Common myeloid progenitor, CD34-positive (primary cell): ENCODE measurements at regions not wholly inside any gene's neighbourhood (a gene's known extent, or its start where the extent isn't known, plus 50 kb on each side); places are given as distances from the start of the nearest gene placed in this dataset.

ENCODE experiments used
- CTCF ChIA-PET: fragments of 350-600 bp; sonication (Branson Sonifier 250); formaldehyde crosslinking; loops from one replicate; lab custom pipeline; 2021; ENCODE audit warnings: antibody characterized with exemption; lab: Charles Lee
- POLR2A ChIA-PET: fragments of 350-600 bp; sonication (Branson Sonifier 250); formaldehyde crosslinking; loops from one replicate; lab custom pipeline; 2021; ENCODE audit warnings: antibody characterized with exemption; lab: Charles Lee
- DNase-seq, 3 donors: peaks; one replicate each; pipeline versions ENCODE4 v3.0.0 to v3.0.0-alpha.2; 2013
- H3K27ac ChIP-seq, 2 experiments: 1 replicate in 1 of 2; 2 replicates in 1 of 2; pipeline ENCODE4 v1.7.0; 2013; ENCODE audit warnings: inconsistent platforms in 2 of 2, low read length in 2 of 2, mild to moderate bottlenecking in 2 of 2, low read depth in 1 of 2, moderate library complexity in 1 of 2; ENCODE audit not compliant: severe bottlenecking in 2 of 2, insufficient read depth in 1 of 2, poor library complexity in 1 of 2
- H3K27me3 ChIP-seq, 5 experiments: replicated peaks in 2 of 5; 1 replicate in 3 of 5; 2 replicates in 2 of 5; pipeline versions ENCODE4 v1.6.1 to v1.7.0; 2013; ENCODE audit warnings: low read length in 4 of 5, mild to moderate bottlenecking in 2 of 5, moderate library complexity in 2 of 5, inconsistent platforms in 1 of 5; ENCODE audit not compliant: insufficient read depth in 5 of 5, control insufficient read depth in 4 of 5
- H3K36me3 ChIP-seq, 4 experiments: 1 replicate in 2 of 4; 2 replicates in 2 of 4; pipeline versions ENCODE4 v1.6.1 to v1.7.0; 2013; ENCODE audit warnings: low read length in 3 of 4, control low read depth in 1 of 4, mild to moderate bottlenecking in 1 of 4; ENCODE audit not compliant: control insufficient read depth in 4 of 4, insufficient read depth in 4 of 4
- H3K4me1 ChIP-seq, 4 experiments: 1 replicate in 3 of 4; 2 replicates in 1 of 4; pipeline versions ENCODE4 v1.6.1 to v1.7.1; 2013; ENCODE audit warnings: low read length in 3 of 4, mild to moderate bottlenecking in 3 of 4, control low read depth in 1 of 4, inconsistent platforms in 1 of 4, moderate library complexity in 1 of 4; ENCODE audit not compliant: control insufficient read depth in 4 of 4, insufficient read depth in 4 of 4; ENCODE audit errors: control extremely low read depth in 1 of 4
- H3K4me3 ChIP-seq, 7 experiments: 1 replicate in 4 of 7; 2 replicates in 3 of 7; pipeline versions ENCODE4 v1.5.1 to v1.7.0; 2013; ENCODE audit warnings: mild to moderate bottlenecking in 7 of 7, low read length in 6 of 7, moderate library complexity in 6 of 7, inconsistent platforms in 2 of 7, low read depth in 2 of 7, control low read depth in 1 of 7; ENCODE audit not compliant: insufficient read depth in 4 of 7, control insufficient read depth in 1 of 7; ENCODE audit errors: extremely low read depth in 1 of 7
- H3K9me3 ChIP-seq, 5 experiments: 1 replicate in 4 of 5; 2 replicates in 1 of 5; pipeline versions ENCODE4 v1.6.1 to v1.7.1; 2013; ENCODE audit warnings: low read length in 4 of 5, mild to moderate bottlenecking in 2 of 5, inconsistent platforms in 1 of 5, low read depth in 1 of 5, moderate library complexity in 1 of 5; ENCODE audit not compliant: control insufficient read depth in 4 of 5, insufficient read depth in 2 of 5; ENCODE audit errors: control extremely low read depth in 1 of 5
- WGBS: methylation state at CpG from one replicate; pipeline ENCODE4 v1.1.5; 2013; ENCODE audit not compliant: insufficient coverage; 5-methylcytosine and 5-hydroxymethylcytosine counted together

DNA sequence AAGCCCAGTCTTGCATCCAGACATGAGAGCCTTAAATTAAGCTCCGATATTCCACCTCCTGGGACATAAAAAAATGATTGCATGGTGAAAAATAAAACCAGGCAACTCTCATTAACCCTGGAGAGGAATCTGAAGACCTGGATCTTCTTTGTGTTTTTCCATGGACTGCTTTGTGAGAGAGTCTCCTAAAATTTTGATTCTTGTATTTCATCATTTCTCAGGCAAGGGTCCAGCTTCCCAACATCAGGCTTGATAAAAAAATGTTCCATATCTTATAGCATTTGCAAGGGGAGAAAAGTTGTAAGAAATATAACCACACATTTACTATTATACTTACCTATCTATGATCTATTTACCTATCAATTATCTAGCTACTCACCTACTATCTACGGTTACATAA is 327.5 kb upstream of the SPHKAP start:
- Histone ChIP-seq H3K4me3 (no peak overlapping the region), H3K9me3 (peaks cover 0 to 3% (median 0%) of the 10 kb centered on the region in 5 experiments), H3K27me3 (no peaks in the 10 kb centered on the region), H3K4me1 (no peaks in the 10 kb centered on the region), H3K27ac (no peak overlapping the region), H3K36me3 (no peaks in the 10 kb centered on the region)
- DNase-seq: no peak
- ChIA-PET POLR2A (no interaction called here), CTCF (interaction anchor here (0.7 kb wide), 1 partner anchor 13 kb away, joined by 3 read pairs; no protein-coding TSS in a partner anchor)
- WGBS: no CpG with 5 or more reads among the region's 2 CpGs

DNA sequence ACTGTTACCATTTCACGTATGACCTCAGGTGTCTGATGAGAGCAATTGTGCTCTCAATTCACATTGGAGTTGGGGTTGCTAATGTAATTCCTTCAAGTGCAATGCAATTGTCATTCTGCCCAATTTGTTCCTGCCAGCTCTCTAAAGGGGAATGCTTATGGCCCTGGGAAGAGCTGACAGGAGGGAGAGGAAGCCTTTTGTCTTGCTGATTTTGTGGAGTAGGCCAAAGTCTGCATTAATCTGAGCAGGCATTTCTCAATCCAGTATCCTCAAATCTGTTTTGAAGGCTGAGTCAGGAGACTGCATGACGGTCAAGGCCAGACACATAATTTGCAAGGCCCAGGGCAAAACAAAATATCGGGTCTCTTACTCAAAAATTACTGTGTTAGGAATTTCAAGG is 326.4 kb upstream of the SPHKAP start:
- no peaks in the 10 kb centered on the region for H3K27me3 ChIP-seq
- no peak overlapping the region for H3K4me3 ChIP-seq
- peaks cover 0 to 3% (median 0%) of the 10 kb centered on the region in 5 experiments for H3K9me3 ChIP-seq
- ChIA-PET CTCF (no interaction called here), POLR2A (no interaction called here)
- no peak overlapping the region for H3K27ac ChIP-seq
- no peaks in the 10 kb centered on the region for H3K4me1 ChIP-seq
- no peak for DNase-seq
- no peaks in the 10 kb centered on the region for H3K36me3 ChIP-seq
- WGBS: 52% methylated on average over 3 of the region's 3 CpGs

DNA sequence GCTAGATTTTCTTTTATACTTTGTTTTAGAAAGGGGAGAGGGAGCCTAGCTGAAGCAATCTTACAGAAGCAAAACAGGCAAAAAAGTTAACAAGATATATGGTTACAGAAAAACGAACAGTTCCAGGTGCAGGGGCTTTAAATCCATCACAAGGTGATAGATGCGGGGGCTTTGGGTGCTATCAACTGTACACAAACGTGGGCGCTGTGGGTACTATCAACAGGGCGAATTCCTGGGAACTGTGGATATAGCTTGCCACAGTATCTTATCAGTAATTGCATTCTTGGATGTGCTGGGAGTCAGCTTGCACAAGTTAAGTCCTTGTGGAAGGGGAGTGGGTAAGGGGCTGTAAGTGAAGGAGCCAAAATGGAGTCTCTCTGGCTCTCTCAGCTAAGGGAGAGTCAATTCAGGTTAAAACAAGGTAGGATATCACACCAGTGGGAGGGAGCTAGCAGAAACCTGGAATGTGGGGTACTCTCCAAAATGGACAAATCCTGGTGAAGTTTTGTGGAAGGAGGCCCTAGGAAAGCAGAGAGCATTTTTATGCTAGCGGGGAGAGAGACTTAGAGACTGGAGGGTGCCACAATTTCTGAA is 325.8 kb upstream of the SPHKAP start:
- H3K4me1 ChIP-seq: no peaks in the 10 kb centered on the region
- peaks cover 0 to 3% (median 0%) of the 10 kb centered on the region in 5 experiments for H3K9me3 ChIP-seq
- no peaks in the 10 kb centered on the region for H3K36me3 ChIP-seq
- no peaks in the 10 kb centered on the region for H3K27me3 ChIP-seq
- no peak overlapping the region for H3K27ac ChIP-seq
- no peak overlapping the region for H3K4me3 ChIP-seq
- WGBS: 78% methylated on average over 6 of the region's 6 CpGs
- ChIA-PET CTCF (no interaction called here), POLR2A (no interaction called here)
- DNase-seq: no peak

DNA sequence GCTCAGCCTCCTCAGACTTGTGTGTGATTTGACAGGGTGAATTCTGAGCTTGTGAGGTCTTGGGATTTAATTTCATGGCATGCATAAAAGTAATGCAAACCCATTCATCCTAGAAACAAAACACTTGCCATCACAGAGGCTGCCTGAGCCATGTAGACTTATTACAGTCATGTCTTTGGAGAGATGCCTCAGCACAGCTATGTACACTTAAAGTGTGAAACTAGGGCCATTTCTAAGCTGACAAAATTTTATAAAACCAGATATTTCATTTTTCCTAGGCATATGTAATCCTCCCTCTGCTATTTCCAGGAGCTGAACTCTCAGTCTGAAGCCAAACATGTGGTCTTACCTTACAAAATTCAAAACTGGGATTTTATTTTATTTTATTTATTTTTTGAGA is 322.2 kb upstream of the SPHKAP start:
- Histone ChIP-seq H3K27ac (no peak overlapping the region), H3K4me3 (no peak overlapping the region), H3K36me3 (no peaks in the 10 kb centered on the region), H3K27me3 (no peaks in the 10 kb centered on the region), H3K4me1 (no peaks in the 10 kb centered on the region), H3K9me3 (no peaks in the 10 kb centered on the region)
- ChIA-PET POLR2A (no interaction called here), CTCF (no interaction called here)
- no peak for DNase-seq

DNA sequence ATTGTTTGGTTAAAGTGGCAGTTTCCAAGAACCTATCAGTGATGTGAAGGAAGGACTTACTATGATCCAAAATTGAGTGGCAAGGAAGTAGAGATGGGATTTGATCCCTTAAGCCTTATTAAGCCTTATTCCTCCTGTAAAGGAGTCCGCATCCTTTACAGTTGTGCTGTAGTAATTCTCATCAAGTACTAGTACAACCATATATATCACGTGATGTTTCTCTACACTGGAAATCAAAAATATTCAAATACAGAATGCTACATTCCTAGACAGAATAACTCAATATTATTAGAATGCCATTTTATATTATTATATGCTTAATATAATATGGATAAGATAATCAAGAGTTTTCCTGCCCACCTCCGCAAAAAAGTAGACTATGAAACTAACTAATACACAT is 312.4 kb upstream of the SPHKAP start:
- no peaks in the 10 kb centered on the region for H3K4me1 ChIP-seq
- no peaks in the 10 kb centered on the region for H3K9me3 ChIP-seq
- CTCF ChIA-PET: no interaction called here
- WGBS: no CpG with 5 or more reads among the region's 3 CpGs
- H3K4me3 ChIP-seq: no peak overlapping the region
- no peak for DNase-seq
- no peaks in the 10 kb centered on the region for H3K27me3 ChIP-seq
- no peak overlapping the region for H3K27ac ChIP-seq
- POLR2A ChIA-PET: no interaction called here
- no peaks in the 10 kb centered on the region for H3K36me3 ChIP-seq

DNA sequence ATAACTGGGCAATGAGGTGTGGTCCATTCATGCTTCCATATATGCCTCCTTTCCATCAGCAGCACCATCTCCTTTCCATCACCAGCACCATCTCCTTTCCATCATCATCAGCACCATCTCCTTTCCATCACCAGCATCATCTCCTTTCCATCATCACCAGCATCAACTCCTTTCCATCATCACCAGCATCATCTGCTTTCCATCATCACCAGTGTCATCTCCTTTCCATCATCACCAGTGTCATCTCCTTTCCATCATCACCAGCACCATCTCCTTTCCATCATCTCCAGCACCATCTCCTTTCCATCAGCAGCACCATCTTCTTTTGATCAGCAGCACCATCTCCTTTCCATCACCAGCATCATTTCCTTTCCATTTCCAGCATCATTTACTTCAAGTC is 297.5 kb upstream of the SPHKAP start:
- ChIA-PET POLR2A (no interaction called here), CTCF (no interaction called here)
- Histone ChIP-seq H3K9me3 (peaks cover 0 to 3% (median 0%) of the 10 kb centered on the region in 5 experiments), H3K36me3 (no peaks in the 10 kb centered on the region), H3K4me1 (no peaks in the 10 kb centered on the region), H3K27me3 (no peaks in the 10 kb centered on the region), H3K4me3 (no peak overlapping the region), H3K27ac (no peak overlapping the region)
- DNase-seq: no peak

DNA sequence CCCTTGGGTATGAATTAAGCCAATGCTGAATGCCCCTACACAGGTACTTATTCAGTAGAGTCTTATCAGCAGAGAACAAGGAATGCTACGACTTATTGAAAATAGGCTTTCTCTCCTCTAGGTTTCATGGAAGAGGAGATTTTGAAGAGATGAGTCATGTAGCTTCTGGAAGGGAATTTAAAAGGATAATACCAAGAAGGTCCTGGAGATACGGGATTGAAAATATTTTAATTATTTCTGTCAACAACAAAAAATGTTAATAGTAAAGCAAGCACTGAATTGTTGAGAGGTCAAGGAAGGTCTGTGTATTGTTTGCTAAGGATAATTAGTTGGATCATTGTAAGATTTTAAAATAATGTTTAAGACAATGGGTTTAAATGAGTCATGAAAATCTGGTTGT is 293.0 kb upstream of the SPHKAP start:
- no CpG with 5 or more reads among the region's 2 CpGs for WGBS
- H3K4me3 ChIP-seq: no peak overlapping the region
- peaks cover 0 to 4% (median 0%) of the 10 kb centered on the region in 5 experiments for H3K9me3 ChIP-seq
- CTCF ChIA-PET: no interaction called here
- H3K27ac ChIP-seq: no peak overlapping the region
- H3K27me3 ChIP-seq: no peaks in the 10 kb centered on the region
- H3K36me3 ChIP-seq: no peaks in the 10 kb centered on the region
- POLR2A ChIA-PET: no interaction called here
- no peaks in the 10 kb centered on the region for H3K4me1 ChIP-seq
- no peak for DNase-seq
